ENCODE measurements at regions not wholly inside any gene's neighbourhood (a gene's known extent, or its start where the extent isn't known, plus 50 kb on each side); places are given as distances from the start of the nearest gene placed in this dataset.

DNA sequence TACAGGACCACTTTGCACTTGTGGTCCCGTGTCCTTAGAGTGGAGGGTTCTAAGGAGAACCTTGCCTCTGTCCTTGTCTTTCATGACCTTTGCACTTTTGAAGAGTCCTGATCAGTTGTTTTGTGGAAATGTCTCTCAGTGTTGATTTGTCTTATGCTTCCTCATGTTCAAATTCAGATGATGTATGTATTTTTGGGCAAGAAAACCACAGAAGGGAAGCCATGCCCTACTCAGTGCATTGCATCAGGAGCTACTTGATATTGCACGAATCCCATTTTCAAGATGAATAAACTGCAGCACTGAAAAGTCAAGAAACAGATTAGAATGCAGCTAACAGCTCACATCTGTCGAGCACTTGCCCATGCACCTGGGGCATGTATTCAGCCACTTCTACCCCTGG, 152.2 kb downstream of the INHBB start:
- TF ChIP-seq CTCF (IDR thresholded peaks at IDR 0.05): no peak
- no peak for TF ChIP-seq POLR2A (IDR thresholded peaks at IDR 0.05)
